Retina (tissue), 1 donor: ENCODE measurements at regions not wholly inside any gene's neighbourhood (a gene's known extent, or its start where the extent isn't known, plus 50 kb on each side); places are given as distances from the start of the nearest gene placed in this dataset.
"Not testable (repeated sequence)": the region's sequence is repeated elsewhere in the genome, so short reads cannot be mapped to it uniquely, and the experiment has no call there.

Experiments
- DNase-seq: peaks from one replicate; pipeline ENCODE4 v3.0.0-alpha.2; 2016

- DNase-seq, result not testable (repeated sequence)
These were observed 63.1 kb downstream of the TRIM43 start for GRCh38 chr2:95654897-95655296.

GRCh38 chr2:95656553-95656952, 64.8 kb downstream of the TRIM43 start:
- DNase-seq, result not testable (repeated sequence)

GRCh38 chr2:95657937-95658336, 66.1 kb downstream of the TRIM43 start:
- DNase-seq, result not testable (repeated sequence)

- DNase-seq, result not testable (repeated sequence)
These were observed 69.2 kb downstream of the TRIM43 start for GRCh38 chr2:95660766-95661562.

GRCh38 chr2:95663471-95664441, 72.0 kb downstream of the TRIM43 start:
- peak; percentile 61 for DNase-seq

- not testable (repeated sequence) for DNase-seq
These were observed 74.8 kb downstream of the TRIM43 start for GRCh38 chr2:95666636-95667035.

GRCh38 chr2:95667480-95667879, 75.7 kb downstream of the TRIM43 start:
- DNase-seq, result no peak

- DNase-seq, result not testable (repeated sequence)
These were observed 77.1 kb downstream of the TRIM43 start for GRCh38 chr2:95668934-95669333.

- no peak for DNase-seq
These were observed 77.7 kb downstream of the TRIM43 start for GRCh38 chr2:95669441-95669991.

GRCh38 chr2:95670167-95670566, 78.4 kb downstream of the TRIM43 start:
- DNase-seq, result no peak

GRCh38 chr2:95670686-95671085, 78.9 kb downstream of the TRIM43 start:
- DNase-seq, result no peak

- not testable (repeated sequence) for DNase-seq
These were observed 79.4 kb downstream of the TRIM43 start for GRCh38 chr2:95671171-95671570.

- DNase-seq, result not testable (repeated sequence)
These were observed 80.2 kb downstream of the TRIM43 start for GRCh38 chr2:95671992-95672391.

- not testable (repeated sequence) for DNase-seq
These were observed 80.7 kb downstream of the TRIM43 start for GRCh38 chr2:95672500-95672899.

GRCh38 chr2:95674186-95674585, 82.4 kb downstream of the TRIM43 start:
- DNase-seq, result no peak

GRCh38 chr2:95676573-95676972, 84.8 kb downstream of the TRIM43 start:
- not testable (repeated sequence) for DNase-seq

- DNase-seq, result no peak
These were observed 85.5 kb downstream of the TRIM43 start for GRCh38 chr2:95677346-95677745.

- not testable (repeated sequence) for DNase-seq
These were observed 86.0 kb downstream of the TRIM43 start for GRCh38 chr2:95677833-95678232.

GRCh38 chr2:95681158-95681557, 89.4 kb downstream of the TRIM43 start:
- DNase-seq, result not testable (repeated sequence)

GRCh38 chr2:95681589-95682081, 89.8 kb downstream of the TRIM43 start:
- DNase-seq, result peak; percentile 29

GRCh38 chr2:95682889-95683517, 91.2 kb downstream of the TRIM43 start:
- DNase-seq, result not testable (repeated sequence)

GRCh38 chr2:95685513-95685912, 93.7 kb downstream of the TRIM43 start:
- no peak for DNase-seq
